ENCODE measurements at regions not wholly inside any gene's neighbourhood (a gene's known extent, or its start where the extent isn't known, plus 50 kb on each side); places are given as distances from the start of the nearest gene placed in this dataset.

DNA sequence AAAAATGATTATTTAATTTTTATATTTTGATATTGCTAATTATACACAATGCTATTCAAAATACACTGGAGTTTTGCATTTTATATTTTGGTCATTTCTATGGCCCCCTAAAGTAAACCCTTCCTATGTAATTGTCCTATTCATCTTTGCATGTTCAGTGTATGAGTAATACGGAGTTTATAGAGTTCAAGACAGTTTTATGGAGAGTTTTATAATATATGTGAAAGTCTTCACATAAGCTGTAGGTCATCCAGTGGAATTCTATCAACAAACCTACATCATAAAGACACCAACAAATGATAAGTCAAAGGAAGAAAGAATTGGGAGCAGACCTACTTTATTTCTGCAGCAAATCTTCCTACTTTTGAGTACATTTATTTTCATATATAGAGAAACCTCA, 1200.4 kb upstream of the EPHA6 start:
- H3K4me3 Mint-ChIP-seq = no peak overlapping the region
- H3K4me1 Mint-ChIP-seq (ENCODE audit: low read depth) = no peaks in the 10 kb centered on the region
- no peaks in the 10 kb centered on the region for H3K36me3 Mint-ChIP-seq (ENCODE audit: low read depth)
- DNase-seq = no peak
- H3K27me3 Mint-ChIP-seq (ENCODE audit: insufficient read depth) = no peaks in the 10 kb centered on the region
- TF ChIP-seq, protein P1, sequence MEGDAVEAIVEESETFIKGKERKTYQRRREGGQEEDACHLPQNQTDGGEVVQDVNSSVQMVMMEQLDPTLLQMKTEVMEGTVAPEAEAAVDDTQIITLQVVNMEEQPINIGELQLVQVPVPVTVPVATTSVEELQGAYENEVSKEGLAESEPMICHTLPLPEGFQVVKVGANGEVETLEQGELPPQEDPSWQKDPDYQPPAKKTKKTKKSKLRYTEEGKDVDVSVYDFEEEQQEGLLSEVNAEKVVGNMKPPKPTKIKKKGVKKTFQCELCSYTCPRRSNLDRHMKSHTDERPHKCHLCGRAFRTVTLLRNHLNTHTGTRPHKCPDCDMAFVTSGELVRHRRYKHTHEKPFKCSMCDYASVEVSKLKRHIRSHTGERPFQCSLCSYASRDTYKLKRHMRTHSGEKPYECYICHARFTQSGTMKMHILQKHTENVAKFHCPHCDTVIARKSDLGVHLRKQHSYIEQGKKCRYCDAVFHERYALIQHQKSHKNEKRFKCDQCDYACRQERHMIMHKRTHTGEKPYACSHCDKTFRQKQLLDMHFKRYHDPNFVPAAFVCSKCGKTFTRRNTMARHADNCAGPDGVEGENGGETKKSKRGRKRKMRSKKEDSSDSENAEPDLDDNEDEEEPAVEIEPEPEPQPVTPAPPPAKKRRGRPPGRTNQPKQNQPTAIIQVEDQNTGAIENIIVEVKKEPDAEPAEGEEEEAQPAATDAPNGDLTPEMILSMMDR (IDR thresholded peaks at IDR 0.05) = no peak
- H3K9me3 Mint-ChIP-seq = peaks cover 19% of the 10 kb centered on the region
- no peak overlapping the region for H3K27ac Mint-ChIP-seq

DNA sequence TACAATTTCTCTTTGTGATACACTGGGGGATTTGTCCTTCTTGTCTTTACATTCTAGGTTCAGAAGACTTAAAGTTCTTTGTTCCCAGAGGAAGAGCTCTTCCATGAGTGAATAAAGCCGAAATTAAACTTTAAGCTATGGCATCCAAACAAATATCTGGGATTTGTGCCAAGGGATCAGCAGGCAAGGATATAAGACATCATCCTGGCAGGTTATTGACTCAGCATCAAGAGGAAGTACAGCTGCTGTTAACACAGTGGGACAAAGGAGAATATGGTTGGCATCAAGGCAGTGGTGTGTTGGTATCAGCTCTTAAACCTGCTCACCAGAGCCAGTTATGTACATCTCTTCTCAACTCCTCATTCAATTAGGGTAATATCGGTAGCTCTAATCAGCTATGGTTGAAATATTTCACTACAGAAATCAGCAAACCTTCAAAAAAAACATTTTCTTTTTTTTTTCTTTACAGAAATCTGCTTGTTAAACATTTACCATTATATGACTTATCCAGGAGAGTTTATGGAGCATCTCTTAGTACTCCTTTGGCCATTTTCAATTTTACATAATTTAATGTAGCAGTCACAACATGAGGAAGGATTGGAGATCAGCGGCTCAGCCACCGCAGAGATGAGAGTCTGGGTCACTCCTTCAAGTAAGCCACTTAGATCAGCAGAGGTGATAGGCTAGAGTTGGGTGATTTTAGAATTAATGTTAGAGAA, 1198.6 kb upstream of the EPHA6 start:
- DNase-seq = no peak
- H3K27ac Mint-ChIP-seq = no peak overlapping the region

DNA sequence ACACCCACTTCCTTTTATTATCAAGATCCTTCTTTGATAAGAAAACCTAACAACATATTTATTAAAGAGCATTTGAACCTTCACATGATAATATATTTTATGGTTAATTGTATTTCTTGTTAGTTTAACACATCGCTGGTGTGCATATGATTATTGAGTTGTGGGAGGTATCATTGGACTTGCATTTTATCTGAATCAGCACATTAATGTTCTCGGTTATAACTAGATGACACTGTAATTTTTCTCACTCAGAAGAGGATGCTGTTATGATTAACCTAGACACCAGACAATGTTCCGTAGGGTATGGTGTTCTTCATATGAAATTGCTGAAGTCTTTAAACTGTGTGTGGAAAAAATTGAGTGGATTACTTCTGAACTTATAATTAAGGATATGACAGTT, 1188.3 kb upstream of the EPHA6 start:
- H3K27ac Mint-ChIP-seq = no peak overlapping the region
- H3K27me3 Mint-ChIP-seq (ENCODE audit: insufficient read depth) = no peaks in the 10 kb centered on the region
- no peak overlapping the region for H3K4me3 Mint-ChIP-seq
- peaks cover 7% of the 10 kb centered on the region for H3K9me3 Mint-ChIP-seq
- TF ChIP-seq, protein P1 (IDR thresholded peaks at IDR 0.05) = no peak
- no peak for DNase-seq
- H3K36me3 Mint-ChIP-seq (ENCODE audit: low read depth) = no peaks in the 10 kb centered on the region
- no peaks in the 10 kb centered on the region for H3K4me1 Mint-ChIP-seq (ENCODE audit: low read depth)

More for the DNA sequence above, 1198.6 kb upstream of the EPHA6 start:
- TF ChIP-seq, protein P1 (IDR thresholded peaks at IDR 0.05) = no peak
- Mint-ChIP-seq H3K27me3 (ENCODE audit: insufficient read depth) (no peaks in the 10 kb centered on the region), H3K4me1 (ENCODE audit: low read depth) (no peaks in the 10 kb centered on the region), H3K9me3 (peaks cover 9% of the 10 kb centered on the region), H3K4me3 (no peak overlapping the region), H3K36me3 (ENCODE audit: low read depth) (no peaks in the 10 kb centered on the region)

DNA sequence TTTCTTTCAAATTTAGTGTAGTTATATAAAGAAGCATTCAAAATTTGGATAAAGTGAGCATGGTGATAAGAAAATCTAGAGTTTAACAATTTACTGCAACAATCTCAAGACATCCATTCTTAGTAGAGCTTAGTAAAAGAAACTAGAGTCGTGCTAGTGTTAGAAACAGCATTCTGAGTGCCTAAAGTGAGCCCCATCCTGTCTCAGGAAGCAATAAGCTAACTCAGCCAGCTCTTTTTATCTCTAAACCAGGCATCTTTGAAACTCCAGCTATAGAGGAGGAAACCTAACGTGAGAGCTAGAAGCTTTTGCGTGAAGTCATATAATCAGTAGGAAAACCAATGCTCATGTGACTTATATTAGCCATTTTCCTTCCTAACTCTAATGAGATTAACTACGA, 1187.1 kb upstream of the EPHA6 start:
- peaks cover 8% of the 10 kb centered on the region for H3K9me3 Mint-ChIP-seq
- H3K4me3 Mint-ChIP-seq = no peak overlapping the region
- no peaks in the 10 kb centered on the region for H3K4me1 Mint-ChIP-seq (ENCODE audit: low read depth)
- H3K27ac Mint-ChIP-seq = no peak overlapping the region
- no peaks in the 10 kb centered on the region; the same call in 1 of the 2 replicates for H3K36me3 Mint-ChIP-seq (ENCODE audit: low read depth)
- TF ChIP-seq, protein P1 (IDR thresholded peaks at IDR 0.05) = no peak
- no peak for DNase-seq
- H3K27me3 Mint-ChIP-seq (ENCODE audit: insufficient read depth) = no peaks in the 10 kb centered on the region

DNA sequence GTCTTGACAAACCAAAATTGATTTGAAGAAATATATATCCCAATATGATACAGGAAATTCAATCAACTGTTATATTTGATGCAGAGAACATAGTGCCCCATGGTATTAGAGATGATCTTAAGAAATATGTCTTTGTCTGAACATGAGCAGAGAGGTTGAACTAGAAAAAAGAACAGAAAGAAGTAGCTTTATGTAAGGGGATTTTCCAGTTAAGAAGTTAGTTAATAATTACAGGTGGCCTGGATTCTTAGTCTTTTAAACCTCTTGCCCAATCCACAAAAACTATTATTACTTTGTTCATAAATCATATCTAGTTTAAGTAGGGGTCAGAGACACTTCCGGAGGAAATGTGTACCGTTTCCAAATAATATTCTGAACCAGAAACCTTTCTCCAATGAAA, 1186.7 kb upstream of the EPHA6 start:
- H3K36me3 Mint-ChIP-seq (ENCODE audit: low read depth) = no peaks in the 10 kb centered on the region; the same call in 1 of the 2 replicates
- TF ChIP-seq, protein P1 (IDR thresholded peaks at IDR 0.05) = no peak
- H3K27ac Mint-ChIP-seq = no peak overlapping the region
- H3K4me3 Mint-ChIP-seq = no peak overlapping the region
- H3K9me3 Mint-ChIP-seq = peaks cover 9% of the 10 kb centered on the region
- H3K4me1 Mint-ChIP-seq (ENCODE audit: low read depth) = no peaks in the 10 kb centered on the region
- DNase-seq = no peak
- H3K27me3 Mint-ChIP-seq (ENCODE audit: insufficient read depth) = no peaks in the 10 kb centered on the region

All from HFFc6 (cell line).